Stomach (tissue), 4 donors: ENCODE measurements at regions not wholly inside any gene's neighbourhood (a gene's known extent, or its start where the extent isn't known, plus 50 kb on each side); places are given as distances from the start of the nearest gene placed in this dataset.

Source experiments
- CTCF ChIP-seq, 7 experiments: fragments of 450-650 bp in 4 of 7; fragments of 200-600 bp in 3 of 7; sonication (generic) in 3 of 7; IDR thresholded peaks; one replicate each; pipeline ENCODE4 v1.5.1; 2016 to 2019; ENCODE audit warnings: antibody characterized with exemption in 7 of 7, control low read depth in 2 of 7, mild to moderate bottlenecking in 1 of 7
- EP300 ChIP-seq: sonication (generic); formaldehyde crosslinking; IDR thresholded peaks from one replicate; pipeline ENCODE4 v1.6.1; 2017; ENCODE audit warnings: antibody characterized with exemption
- POLR2A ChIP-seq, 4 donors: fragments of 450-650 bp; IDR thresholded peaks; one replicate each; pipeline ENCODE4 v1.6.1; 2016; ENCODE audit warnings: antibody characterized with exemption in 4 of 4, control low read depth in 2 of 4, mild to moderate bottlenecking in 1 of 4, moderate library complexity in 1 of 4
- POLR2AphosphoS5 ChIP-seq, 3 donors: sonication (generic); formaldehyde crosslinking; IDR thresholded peaks; one replicate each; pipeline ENCODE4 v1.6.1; 2016; ENCODE audit warnings: antibody characterized with exemption in 3 of 3

- TF ChIP-seq POLR2A (IDR thresholded peaks at IDR 0.05), result no peak
- TF ChIP-seq POLR2AphosphoS5 (IDR thresholded peaks at IDR 0.05), result no peak
- no peak for TF ChIP-seq CTCF (IDR thresholded peaks at IDR 0.05)
- TF ChIP-seq EP300, result no peak
Observed at GRCh38 chr19:32196690-32197420, 148.6 kb upstream of the ZNF507 start.
